GM12872 (cell line): ENCODE measurements at regions not wholly inside any gene's neighbourhood (a gene's known extent, or its start where the extent isn't known, plus 50 kb on each side); places are given as distances from the start of the nearest gene placed in this dataset.

ENCODE experiments used
- TF ChIP-seq, protein P1 (sequence below): IDR thresholded peaks from 3 replicates; pipeline ENCODE4 v1.5.1; 2011; ENCODE audit warnings: low read depth, mild to moderate bottlenecking, low read length, moderate library complexity; ENCODE audit not compliant: insufficient read depth

DNA sequence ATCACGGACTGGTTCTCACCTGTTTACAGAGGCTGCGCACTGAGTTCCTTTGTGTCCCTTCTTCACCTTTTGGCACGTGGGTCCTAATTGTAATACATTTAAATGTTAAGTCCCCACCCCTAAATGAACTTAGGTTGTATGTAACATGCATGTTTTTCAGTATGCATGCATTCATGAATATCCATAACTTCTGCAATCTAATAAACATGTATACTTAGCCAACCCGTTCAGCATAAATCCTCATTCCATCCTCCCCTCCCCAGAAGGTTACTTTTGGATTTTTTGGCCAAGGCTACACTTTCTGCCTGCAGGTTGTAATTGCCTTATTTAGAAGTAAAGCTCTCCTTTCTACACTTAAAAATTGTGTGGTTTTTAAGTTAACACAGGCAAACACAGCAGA lies 314.7 kb downstream of the SUCLG1 start:
- TF ChIP-seq, protein P1, sequence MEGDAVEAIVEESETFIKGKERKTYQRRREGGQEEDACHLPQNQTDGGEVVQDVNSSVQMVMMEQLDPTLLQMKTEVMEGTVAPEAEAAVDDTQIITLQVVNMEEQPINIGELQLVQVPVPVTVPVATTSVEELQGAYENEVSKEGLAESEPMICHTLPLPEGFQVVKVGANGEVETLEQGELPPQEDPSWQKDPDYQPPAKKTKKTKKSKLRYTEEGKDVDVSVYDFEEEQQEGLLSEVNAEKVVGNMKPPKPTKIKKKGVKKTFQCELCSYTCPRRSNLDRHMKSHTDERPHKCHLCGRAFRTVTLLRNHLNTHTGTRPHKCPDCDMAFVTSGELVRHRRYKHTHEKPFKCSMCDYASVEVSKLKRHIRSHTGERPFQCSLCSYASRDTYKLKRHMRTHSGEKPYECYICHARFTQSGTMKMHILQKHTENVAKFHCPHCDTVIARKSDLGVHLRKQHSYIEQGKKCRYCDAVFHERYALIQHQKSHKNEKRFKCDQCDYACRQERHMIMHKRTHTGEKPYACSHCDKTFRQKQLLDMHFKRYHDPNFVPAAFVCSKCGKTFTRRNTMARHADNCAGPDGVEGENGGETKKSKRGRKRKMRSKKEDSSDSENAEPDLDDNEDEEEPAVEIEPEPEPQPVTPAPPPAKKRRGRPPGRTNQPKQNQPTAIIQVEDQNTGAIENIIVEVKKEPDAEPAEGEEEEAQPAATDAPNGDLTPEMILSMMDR, result no peak

DNA sequence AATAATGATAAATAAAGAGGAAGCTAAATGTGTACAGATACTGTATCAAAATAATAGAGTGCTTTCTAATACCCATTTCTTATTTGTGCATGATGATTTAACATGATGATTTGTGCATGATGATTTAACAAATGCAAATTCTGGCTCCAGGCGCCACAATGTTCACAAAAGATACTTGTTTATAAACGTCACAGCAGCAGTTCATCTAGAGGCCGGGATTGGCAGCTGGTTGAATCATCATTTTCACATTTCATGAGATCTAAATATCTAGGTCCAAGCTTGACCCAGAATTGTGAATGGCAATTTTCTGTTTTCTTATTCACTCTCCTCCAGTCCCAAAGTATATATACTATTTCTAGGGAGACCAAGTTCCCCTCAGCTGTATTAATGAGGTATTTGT lies 322.0 kb downstream of the SUCLG1 start:
- TF ChIP-seq, protein P1, result no peak

DNA sequence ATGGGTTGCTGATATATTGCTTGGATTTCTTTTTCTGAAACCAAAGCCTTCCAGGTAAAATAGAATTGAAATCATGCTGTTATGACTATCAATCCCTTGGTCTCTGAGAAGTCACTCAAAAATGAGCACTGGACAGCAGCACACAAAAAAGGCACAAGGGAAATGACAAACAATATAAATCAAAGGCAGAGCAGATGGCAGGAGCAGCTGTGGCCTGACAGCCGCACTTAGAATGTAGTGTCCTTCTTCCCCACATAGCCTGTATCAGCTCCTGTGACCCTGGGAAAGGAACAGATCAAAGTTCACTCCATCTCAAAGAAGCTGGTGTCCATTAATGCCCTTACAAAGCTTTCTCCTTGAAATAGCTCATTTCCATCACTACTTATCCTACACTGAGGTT lies 326.7 kb downstream of the SUCLG1 start:
- TF ChIP-seq, protein P1, result no peak

DNA sequence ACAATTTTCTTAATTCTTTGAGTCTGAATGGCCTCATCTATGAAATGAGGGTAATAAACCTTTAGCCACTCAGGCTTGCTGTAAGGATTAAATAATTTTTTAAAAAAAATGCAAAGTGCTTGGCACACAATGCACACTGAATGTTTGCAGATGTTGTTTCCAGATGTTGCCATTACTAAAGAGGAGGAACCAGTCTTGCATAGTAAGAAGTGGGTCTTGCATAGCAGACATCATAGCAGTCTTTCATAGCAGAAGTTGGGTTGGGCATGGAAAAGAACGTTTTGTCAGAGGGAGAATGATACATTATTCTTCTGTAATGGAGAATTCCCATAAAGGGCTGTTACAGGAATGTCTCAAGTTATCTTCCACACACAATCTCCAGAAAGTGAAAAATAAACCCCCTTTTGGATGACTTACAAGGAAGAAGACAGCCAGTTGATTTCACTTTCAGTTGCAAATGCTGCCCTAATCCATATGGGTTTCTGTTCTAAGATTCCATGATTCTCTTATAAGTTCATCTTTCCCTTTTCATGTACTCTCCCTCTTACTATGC lies 327.7 kb downstream of the SUCLG1 start:
- TF ChIP-seq, protein P1, result no peak

DNA sequence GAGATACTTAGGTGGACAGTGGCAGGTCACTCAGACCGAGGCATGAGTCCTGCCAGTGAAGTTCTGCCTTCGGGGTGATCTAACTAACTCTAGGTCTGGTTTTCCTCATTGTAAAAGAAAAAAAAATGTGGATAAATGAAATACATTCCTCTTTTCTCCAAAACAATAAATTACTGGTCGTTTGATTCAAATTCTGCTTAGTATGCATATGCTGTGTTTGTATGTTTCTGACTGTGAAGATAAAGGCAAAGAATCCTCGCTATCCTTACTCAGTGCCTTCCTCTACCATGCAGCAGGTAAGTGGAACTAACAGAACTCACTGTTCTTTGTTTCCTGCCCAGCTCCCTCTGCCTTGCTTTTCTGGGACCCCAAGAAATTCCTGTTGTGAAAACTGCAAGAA lies 330.1 kb downstream of the SUCLG1 start:
- TF ChIP-seq, protein P1, result no peak

DNA sequence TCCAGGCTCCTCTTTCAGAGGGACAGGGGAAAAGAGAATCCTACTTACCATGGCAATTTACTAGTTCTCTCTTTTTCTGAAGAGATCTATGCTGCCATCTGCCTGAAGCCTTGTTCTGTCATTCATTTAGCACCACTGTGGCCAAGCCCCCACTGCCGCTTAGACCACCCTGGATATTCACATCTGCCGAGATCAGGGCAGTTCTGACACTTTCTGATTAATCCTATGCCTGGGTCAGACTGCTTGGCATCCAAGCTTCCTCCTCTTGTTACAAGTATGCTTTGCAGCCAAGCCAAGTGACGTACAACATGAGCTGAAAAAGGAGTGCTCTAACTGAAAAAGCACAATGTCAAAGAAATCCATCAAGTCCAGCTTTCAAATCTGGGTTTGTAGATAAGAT lies 332.6 kb downstream of the SUCLG1 start:
- TF ChIP-seq, protein P1, result no peak

DNA sequence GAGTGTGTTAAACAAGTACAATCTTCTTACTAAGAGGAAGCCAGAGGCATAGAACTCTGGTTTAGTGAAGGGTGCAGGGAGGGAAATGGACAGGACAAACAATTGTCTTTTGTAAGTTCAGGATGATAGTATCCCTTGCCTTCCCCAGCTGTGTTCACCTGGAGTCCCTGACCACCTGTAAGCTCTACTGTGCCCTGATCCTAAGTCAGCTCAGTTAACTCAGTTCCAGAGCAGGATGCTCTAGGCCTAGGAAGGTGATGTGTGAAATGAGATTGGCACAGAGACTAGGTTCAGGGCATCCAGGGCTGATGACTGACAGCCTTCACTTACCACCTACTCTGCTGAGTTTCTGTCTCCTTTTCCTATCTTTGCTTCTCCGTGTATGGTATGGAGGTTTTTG lies 333.0 kb downstream of the SUCLG1 start:
- TF ChIP-seq, protein P1, result no peak
